NCI-H446 treated with DMSO at 0.1 percent for 48 hours (cell line): ENCODE measurements at regions not wholly inside any gene's neighbourhood (a gene's known extent, or its start where the extent isn't known, plus 50 kb on each side); places are given as distances from the start of the nearest gene placed in this dataset.
"Not testable (repeated sequence)": the region's sequence is repeated elsewhere in the genome, so short reads cannot be mapped to it uniquely, and the experiment has no call there.

Source experiments
- DNase-seq: peaks from one replicate; lab custom pipeline; 2025; lab: John Stamatoyannopoulos, UW

GRCh38 chr4:62706423-62706822, 1506.3 kb downstream of the ADGRL3 start:
- DNase-seq, result no peak

- DNase-seq, result no peak
Observed at GRCh38 chr4:62683799-62684566, 1483.9 kb downstream of the ADGRL3 start.

- DNase-seq, result no peak
Observed at GRCh38 chr4:62676962-62677361, 1476.8 kb downstream of the ADGRL3 start.

- DNase-seq, result no peak
Observed at GRCh38 chr4:62670514-62670913, 1470.4 kb downstream of the ADGRL3 start.

GRCh38 chr4:62661821-62662220, 1461.7 kb downstream of the ADGRL3 start:
- DNase-seq, result no peak

GRCh38 chr4:62656006-62656405, 1455.9 kb downstream of the ADGRL3 start:
- DNase-seq, result no peak

- peak; percentile 29 for DNase-seq
Observed at GRCh38 chr4:62644372-62644771, 1444.2 kb downstream of the ADGRL3 start.

- no peak for DNase-seq
Observed at GRCh38 chr4:62640296-62640695, 1440.2 kb downstream of the ADGRL3 start.

GRCh38 chr4:62627671-62628070, 1427.5 kb downstream of the ADGRL3 start:
- DNase-seq, result no peak

- no peak for DNase-seq
Observed at GRCh38 chr4:62627141-62627540, 1427.0 kb downstream of the ADGRL3 start.

- no peak for DNase-seq
Observed at GRCh38 chr4:62622089-62622488, 1422.0 kb downstream of the ADGRL3 start.

GRCh38 chr4:62619971-62620370, 1419.8 kb downstream of the ADGRL3 start:
- peak; percentile 25 for DNase-seq

- DNase-seq, result no peak
Observed at GRCh38 chr4:62618042-62618441, 1417.9 kb downstream of the ADGRL3 start.

GRCh38 chr4:62601737-62602136, 1401.6 kb downstream of the ADGRL3 start:
- DNase-seq, result no peak

GRCh38 chr4:62595265-62595664, 1395.1 kb downstream of the ADGRL3 start:
- DNase-seq, result not testable (repeated sequence)

- DNase-seq, result no peak
Observed at GRCh38 chr4:62591756-62592155, 1391.6 kb downstream of the ADGRL3 start.

GRCh38 chr4:62588671-62589070, 1388.5 kb downstream of the ADGRL3 start:
- DNase-seq, result no peak

GRCh38 chr4:62571494-62571893, 1371.4 kb downstream of the ADGRL3 start:
- no peak for DNase-seq

- no peak for DNase-seq
Observed at GRCh38 chr4:62560858-62561257, 1360.7 kb downstream of the ADGRL3 start.

GRCh38 chr4:62550121-62550520, 1350.0 kb downstream of the ADGRL3 start:
- no peak for DNase-seq

GRCh38 chr4:62549601-62550000, 1349.5 kb downstream of the ADGRL3 start:
- no peak for DNase-seq

- no peak for DNase-seq
Observed at GRCh38 chr4:62548765-62549164, 1348.6 kb downstream of the ADGRL3 start.

GRCh38 chr4:62548108-62548524, 1348.0 kb downstream of the ADGRL3 start:
- no peak for DNase-seq

GRCh38 chr4:62544428-62544827, 1344.3 kb downstream of the ADGRL3 start:
- DNase-seq, result no peak
